GM12873 (cell line): ENCODE measurements at regions not wholly inside any gene's neighbourhood (a gene's known extent, or its start where the extent isn't known, plus 50 kb on each side); places are given as distances from the start of the nearest gene placed in this dataset.

Source experiments
- CTCF ChIP-seq: IDR thresholded peaks from 2 replicates; pipeline ENCODE4 v1.5.1; 2012; ENCODE audit warnings: low read depth, mild to moderate bottlenecking, moderate library complexity, low read length, control low read depth; ENCODE audit not compliant: insufficient read depth; ENCODE audit errors: missing control alignments

DNA sequence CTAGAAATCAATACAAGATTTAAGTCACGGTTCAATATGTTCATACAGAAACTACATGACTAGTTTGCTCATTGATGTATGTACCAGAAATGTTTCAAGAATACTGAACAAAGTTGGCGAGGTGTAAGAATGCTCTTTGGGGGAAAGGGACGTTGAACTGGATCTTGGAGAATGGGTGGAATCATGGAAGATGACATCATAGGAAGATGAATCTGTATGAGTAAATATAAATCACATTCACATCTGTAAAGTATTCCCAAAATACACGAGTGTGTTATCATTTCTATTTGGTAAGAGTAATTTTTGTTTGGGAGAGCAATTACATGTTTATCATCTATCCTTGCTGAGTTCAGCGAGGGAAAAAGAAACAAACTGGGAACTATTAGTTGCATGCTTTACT lies 162.2 kb upstream of the TMTC1 start:
- no peak for TF ChIP-seq CTCF

DNA sequence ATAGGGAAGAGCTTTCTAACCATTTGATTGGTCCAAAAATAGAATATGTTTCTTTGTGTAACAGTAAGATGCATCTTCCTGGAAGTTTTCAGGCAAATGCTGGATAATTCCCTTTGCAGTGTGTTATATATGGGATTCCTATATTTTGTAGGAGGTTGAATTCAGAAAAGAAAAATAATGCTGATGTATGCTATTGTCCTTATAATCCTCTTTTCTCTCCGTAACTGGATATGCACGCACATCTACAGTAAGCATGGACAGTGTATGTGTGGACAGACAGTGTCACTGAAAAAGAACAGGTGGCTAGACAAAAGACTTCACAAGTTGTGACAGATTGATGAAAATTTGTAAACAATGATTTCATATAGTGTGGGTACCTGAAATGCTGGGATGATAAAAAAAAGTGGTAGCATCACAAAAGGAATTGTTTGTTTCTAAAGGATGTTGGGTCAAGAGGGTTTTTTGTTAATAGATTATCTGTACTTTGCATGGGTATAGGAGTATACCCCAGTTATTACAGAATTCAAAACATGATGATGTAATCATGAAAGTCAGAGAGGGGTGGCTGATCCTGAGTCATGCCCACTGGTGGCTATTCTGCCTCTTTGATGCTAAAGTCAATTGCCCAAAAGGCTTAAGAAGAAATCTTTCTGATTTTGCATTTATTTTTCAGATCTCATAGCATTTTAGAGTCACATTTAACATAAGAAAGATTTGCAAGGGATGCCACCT lies 160.7 kb upstream of the TMTC1 start:
- TF ChIP-seq CTCF: no peak

GRCh38 chr12:29943683-29944082 lies 159.9 kb upstream of the TMTC1 start:
- no peak for TF ChIP-seq CTCF

GRCh38 chr12:29940811-29941210 lies 157.1 kb upstream of the TMTC1 start:
- TF ChIP-seq CTCF: no peak

- TF ChIP-seq CTCF: no peak
These were observed 146.8 kb upstream of the TMTC1 start for GRCh38 chr12:29930503-29930902.

- no peak for TF ChIP-seq CTCF
These were observed 145.6 kb upstream of the TMTC1 start for GRCh38 chr12:29929295-29929694.

DNA sequence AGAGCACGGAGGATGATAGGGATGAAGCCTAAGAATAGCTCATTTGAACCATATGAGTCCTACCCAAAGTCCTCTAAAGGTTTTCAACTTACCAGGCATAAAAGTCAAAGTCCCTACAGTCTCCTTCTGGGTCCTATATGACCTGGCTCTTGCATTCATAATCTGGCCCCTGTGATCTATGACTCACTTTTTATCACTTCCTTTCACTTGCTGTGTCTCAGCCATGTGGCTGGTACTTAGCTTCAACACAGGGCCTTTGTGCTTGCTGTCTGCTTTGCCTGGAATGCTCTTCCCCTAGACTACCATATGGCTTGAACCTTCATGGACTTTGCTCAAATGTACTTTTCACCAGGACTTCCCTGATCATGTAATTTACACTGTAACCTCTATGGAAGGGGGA lies 137.6 kb upstream of the TMTC1 start:
- TF ChIP-seq CTCF: no peak
